ENCODE measurements at regions not wholly inside any gene's neighbourhood (a gene's known extent, or its start where the extent isn't known, plus 50 kb on each side); places are given as distances from the start of the nearest gene placed in this dataset.
A peak's percentile ranks its signal among the peaks of the same experiment; 100 is the strongest.

DNA sequence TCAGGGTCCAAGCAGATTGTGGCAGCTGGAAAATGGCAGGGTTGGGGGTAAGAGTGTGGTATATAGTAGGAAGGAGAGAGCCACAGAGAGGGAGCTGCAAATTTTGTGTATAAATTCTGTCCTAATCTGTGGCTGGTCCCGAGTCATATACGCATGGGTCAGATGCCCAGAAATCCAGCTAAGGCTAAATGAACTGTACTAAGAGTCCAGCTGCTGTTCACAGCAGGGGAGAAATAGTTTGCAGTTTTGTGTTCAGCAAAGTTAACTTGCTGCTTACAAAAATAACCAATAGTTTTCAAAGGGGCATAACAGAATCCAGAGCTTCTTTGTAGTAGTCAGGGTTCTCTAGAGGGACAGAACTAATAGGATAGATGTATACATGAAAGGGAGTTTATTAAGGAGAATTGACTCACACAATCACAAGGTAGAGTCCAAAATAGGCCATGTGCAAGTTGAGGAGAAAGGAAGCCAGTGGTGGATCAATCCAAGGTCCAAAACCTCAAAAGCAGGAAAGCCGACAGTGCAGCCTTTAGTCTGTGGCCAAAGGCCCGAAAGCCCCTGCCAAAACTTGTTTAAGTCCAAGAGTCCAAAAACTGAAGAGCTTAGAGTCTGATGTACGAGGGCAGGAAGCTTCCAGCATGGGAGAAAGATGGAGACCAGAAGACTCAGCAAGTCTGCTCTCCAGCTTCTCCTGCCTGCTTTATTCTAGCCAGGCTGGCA, 146.1 kb upstream of the KBTBD8 start:
- no peak for DNase-seq
- no peak for ATAC-seq (replicated peaks)
- H3K9me3 Mint-ChIP-seq = no peaks in the 10 kb centered on the region
- no peak overlapping the region for H3K4me3 Mint-ChIP-seq
- H3K27me3 Mint-ChIP-seq = peaks cover 0 to 16% of the 10 kb centered on the region in 2 donors
- H3K4me1 Mint-ChIP-seq = peaks cover 2 to 5% of the 10 kb centered on the region in 2 donors
- no peak overlapping the region for H3K27ac Mint-ChIP-seq
- H3K36me3 Mint-ChIP-seq = no peaks in the 10 kb centered on the region

DNA sequence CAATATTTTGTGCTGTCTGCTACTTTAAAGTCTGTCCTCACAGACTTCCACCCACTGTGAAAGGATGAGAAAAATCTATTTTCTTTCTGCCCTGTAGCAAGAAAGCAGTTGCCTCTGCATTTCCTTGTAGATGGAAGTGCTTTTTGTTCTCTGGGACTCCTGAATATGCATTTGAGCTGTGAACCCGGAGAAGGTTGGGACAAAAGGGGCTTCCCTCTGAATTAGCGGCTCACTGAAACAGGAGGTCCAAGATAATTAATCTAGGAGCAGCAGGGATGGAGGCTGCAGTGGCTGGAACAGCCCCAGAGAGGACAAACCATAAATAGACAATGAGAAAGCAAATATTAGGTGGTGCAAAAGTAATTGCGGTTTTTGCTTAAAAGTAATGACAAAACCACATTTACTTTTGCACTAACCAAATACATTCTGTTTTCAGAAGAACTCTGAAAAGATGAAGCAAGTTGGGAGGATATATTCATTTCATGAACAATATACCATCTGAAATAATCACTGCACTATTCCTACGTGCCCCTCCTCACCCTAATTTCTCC, 143.4 kb upstream of the KBTBD8 start:
- no peak overlapping the region for H3K27ac Mint-ChIP-seq
- H3K4me3 Mint-ChIP-seq = no peak overlapping the region

DNA sequence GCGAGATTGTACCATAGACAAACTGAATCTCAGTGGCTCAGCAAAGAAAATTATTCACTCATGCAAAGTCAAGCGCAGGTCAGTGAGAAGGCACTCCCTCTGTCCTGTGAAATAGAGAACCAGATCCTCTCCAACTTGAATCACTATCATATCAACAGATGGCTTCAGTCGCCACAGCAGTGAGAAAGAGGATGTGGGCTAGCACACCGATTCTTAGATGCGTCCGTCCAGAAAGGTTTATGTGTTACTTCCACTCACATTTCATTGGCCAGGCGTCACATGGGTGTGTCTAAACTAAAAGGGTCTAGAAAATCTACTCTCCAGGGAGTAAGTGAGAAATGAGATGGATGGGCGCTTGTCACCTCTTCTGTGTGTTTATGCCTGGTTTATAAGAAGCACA, 141.6 kb upstream of the KBTBD8 start:
- Mint-ChIP-seq H3K36me3 (no peaks in the 10 kb centered on the region), H3K27ac (no peak overlapping the region)

More for the DNA sequence above, 143.4 kb upstream of the KBTBD8 start:
- no peaks in the 10 kb centered on the region for H3K9me3 Mint-ChIP-seq
- H3K4me1 Mint-ChIP-seq = peaks cover 2 to 5% of the 10 kb centered on the region in 2 donors
- ATAC-seq (replicated peaks) = no peak
- peaks cover 0 to 16% of the 10 kb centered on the region in 2 donors for H3K27me3 Mint-ChIP-seq
- DNase-seq = no peak
- no peaks in the 10 kb centered on the region for H3K36me3 Mint-ChIP-seq

DNA sequence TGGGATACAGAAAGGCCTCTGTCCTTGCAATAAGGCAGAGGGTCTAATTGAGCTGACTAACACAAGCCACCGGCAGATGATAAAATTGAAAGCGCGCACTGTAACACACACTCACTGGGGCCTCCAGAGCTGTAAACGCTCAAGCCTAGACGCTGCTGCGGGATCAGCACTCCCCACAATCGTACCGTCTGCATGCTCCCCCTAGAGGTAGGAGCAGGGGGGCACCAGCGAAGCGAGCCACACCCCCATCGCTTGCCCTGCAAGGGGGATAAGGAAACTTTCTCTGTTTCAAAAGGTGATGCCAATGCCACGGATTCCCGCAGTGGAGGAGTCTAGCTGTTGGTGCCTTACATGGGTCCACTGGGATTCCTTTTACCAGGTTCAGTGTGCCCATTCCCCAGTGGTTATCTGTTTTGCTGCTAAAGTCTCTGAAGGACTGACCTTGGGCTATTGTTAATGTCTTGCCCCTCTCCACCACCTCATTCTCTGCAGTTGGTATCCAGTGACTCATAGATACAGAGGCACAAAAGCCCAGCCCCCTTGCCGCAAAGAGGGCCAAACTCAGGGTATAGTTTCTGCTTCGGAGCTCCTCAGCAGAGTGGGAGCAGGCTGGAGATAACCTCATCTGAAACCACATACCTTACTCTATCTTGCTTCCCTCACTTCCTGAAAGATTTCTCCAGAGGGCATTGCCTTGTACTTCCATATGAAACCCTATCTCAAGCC, 139.3 kb upstream of the KBTBD8 start:
- no peak overlapping the region for H3K27ac Mint-ChIP-seq

More for the DNA sequence above, 141.6 kb upstream of the KBTBD8 start:
- peak; percentile 2 for DNase-seq
- no peaks in the 10 kb centered on the region for H3K9me3 Mint-ChIP-seq
- peaks cover 0 to 16% of the 10 kb centered on the region in 2 donors for H3K27me3 Mint-ChIP-seq
- H3K4me1 Mint-ChIP-seq = peaks cover 2 to 5% of the 10 kb centered on the region in 2 donors
- ATAC-seq (replicated peaks) = peak; percentile 93 to 98
- no peak overlapping the region for H3K4me3 Mint-ChIP-seq

DNA sequence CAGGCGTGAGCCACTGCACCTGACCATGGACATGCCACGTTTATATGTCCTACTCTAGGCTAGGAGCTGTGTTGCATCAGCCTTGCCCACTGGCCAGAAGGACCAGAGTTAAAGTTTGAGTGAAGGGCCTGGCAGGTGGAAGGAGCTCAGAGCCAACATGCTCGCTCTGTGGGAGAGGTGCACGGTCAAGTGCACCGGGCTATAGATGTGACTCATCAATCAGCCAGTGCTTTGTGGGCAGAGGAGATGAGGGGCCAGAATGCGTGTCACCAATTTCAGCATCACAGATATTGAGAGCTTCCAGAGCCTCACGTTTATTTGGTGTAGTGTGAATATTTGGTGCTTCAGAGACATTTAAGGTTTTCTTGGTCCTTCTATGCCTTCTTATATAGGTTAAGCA, 137.3 kb upstream of the KBTBD8 start:
- no peak for DNase-seq
- H3K4me1 Mint-ChIP-seq = peaks cover 2 to 5% of the 10 kb centered on the region in 2 donors
- no peak overlapping the region for H3K27ac Mint-ChIP-seq
- no peaks in the 10 kb centered on the region for H3K9me3 Mint-ChIP-seq
- no peak overlapping the region for H3K4me3 Mint-ChIP-seq
- no peaks in the 10 kb centered on the region for H3K36me3 Mint-ChIP-seq
- no peak for ATAC-seq (replicated peaks)
- H3K27me3 Mint-ChIP-seq = no peaks in the 10 kb centered on the region

More for the DNA sequence above, 139.3 kb upstream of the KBTBD8 start:
- peaks cover 2 to 5% of the 10 kb centered on the region in 2 donors for H3K4me1 Mint-ChIP-seq
- H3K36me3 Mint-ChIP-seq = no peaks in the 10 kb centered on the region
- DNase-seq (no peak), ATAC-seq (replicated peaks) (no peak)
- H3K27me3 Mint-ChIP-seq = peaks cover 0 to 9% of the 10 kb centered on the region in 2 donors
- H3K4me3 Mint-ChIP-seq = no peak overlapping the region
- H3K9me3 Mint-ChIP-seq = no peaks in the 10 kb centered on the region

DNA sequence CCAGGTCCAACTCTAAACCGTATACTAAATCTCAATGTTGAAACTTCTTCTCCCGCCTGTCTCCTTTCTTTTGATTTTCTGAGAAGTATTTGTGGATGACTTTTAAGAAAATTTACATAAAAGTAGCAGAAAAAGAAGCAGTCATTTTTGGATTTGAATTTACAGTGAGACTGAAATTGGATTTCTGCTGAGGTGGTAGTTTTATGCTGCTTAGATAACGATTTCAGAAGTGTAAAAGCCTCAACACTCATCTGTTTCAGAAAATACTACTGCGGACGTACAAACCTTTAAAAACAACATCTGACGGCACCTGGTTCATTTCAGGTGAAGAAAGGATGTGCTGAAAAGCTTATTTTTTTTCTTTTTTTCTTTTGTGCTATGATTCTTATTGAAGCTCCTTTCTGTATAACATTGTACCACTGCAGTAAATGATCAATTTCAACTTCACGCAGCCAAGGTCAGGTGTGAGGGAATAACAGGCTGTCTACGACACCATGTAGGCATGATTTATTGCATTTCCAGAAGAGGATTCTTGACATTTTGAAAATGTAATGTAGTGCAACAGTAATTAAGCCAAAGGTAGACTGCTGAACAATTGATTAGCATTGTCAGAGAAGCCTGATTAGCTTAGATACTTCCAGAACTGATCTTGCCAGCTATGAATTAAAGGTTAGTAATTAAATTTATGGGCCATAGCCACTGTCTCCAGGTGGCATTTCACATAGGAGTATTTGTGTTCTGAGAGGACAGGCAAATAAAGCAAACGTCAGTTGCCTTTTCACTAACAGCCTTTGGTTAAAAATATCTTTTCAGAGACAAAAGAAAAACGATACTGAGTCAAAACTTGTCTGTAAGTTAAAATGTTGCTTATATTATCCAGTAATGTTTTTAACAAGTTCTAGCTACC, 134.6 kb upstream of the KBTBD8 start:
- Mint-ChIP-seq H3K4me3 (no peak overlapping the region), H3K4me1 (no peaks in the 10 kb centered on the region), H3K27ac (no peak overlapping the region), H3K9me3 (no peaks in the 10 kb centered on the region), H3K36me3 (no peaks in the 10 kb centered on the region), H3K27me3 (no peaks in the 10 kb centered on the region)
- DNase-seq = no peak
- ATAC-seq (replicated peaks) = no peak

DNA sequence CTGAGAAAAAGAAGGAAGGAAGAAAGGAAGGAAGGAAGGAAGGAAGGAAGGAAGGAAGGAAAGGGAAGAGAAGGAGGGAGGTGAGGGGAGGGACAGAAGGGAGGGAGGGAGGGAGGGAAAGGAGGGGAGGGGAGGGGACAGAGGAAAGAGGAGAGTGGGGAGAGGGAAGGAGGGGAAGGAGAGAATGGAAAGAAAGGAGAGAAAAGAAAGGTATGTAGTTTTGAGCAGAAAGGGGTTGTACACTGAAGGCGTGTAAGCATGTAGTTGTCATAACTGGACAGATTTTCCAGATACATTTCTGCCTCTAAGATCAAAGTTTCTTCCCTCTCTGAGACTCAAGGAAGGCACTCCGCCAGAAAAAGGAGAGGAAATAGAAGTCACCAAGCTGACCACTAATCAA, 113.4 kb upstream of the KBTBD8 start:
- ATAC-seq (replicated peaks) (no peak), DNase-seq (no peak)
- Mint-ChIP-seq H3K36me3 (peaks cover 0 to 1% of the 10 kb centered on the region in 2 donors), H3K27me3 (peaks cover 0 to 10% of the 10 kb centered on the region in 2 donors), H3K27ac (no peak overlapping the region), H3K9me3 (peaks cover 2 to 6% of the 10 kb centered on the region in 2 donors), H3K4me3 (no peak overlapping the region), H3K4me1 (no peaks in the 10 kb centered on the region)

DNA sequence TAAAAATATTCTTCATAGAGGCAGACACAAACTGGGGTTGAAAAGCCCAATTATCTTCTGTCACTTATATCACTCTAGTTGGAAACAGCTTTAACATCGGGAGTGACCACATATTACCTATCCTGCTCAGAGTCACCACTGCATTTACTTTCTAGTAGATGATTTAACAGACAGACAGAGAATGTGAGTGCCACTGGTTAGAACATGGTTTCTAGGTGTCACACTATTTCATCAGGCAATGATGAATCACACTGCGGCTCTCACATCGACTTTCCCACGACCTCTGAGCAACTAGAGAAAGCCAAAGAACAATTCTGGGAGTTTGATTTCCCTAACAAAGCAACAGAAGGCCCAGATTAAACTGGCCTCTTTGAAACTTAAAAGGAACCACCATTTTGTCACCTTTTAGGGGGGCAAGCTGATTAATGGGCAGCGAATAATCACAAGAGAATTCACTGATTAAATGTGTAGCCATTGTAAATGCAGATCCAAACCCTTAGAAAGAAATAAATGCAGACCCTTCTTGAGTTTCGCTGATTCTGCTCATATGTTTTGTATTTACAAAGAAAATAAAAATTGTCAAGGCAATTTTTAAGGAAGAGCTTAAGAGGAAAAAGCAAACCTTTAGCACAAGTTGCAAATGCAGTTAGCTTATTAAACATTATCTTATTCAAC, 112.6 kb upstream of the KBTBD8 start:
- H3K27ac Mint-ChIP-seq = no peak overlapping the region

DNA sequence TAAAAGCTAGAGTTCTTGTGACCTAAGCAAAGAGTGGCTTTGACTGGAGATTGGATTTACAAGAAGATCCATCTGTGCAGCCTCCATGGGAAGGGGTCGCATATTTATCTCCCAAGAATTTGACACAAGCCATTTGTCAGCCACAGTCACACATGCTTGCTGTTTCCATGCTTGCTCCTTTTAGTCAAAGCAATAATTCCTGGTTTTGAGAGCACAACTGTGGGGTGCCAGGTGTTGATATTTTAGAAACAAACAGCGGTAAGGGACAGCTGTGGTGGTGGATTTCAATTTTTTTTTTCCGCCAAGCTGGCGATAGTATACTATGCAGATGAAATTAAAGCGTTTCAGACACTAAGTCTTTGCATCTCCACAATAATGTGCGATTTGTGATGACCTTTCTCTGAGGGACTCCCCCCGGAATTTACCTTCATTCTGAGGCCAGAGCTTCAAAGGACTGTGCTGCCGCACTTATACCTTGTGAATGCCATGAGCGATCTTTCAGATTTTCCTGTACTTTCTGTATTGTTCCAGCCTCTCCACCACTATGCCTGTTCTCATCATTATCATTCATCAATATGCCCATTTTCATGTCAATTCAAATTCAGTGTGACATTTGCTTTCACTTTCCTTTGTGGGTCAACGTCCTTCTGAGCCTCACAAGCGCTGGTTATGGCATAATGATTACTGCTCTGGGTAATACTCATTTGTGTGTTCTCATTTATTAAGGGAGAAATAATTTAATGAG, 108.2 kb upstream of the KBTBD8 start:
- H3K27ac Mint-ChIP-seq = no peak overlapping the region
- H3K9me3 Mint-ChIP-seq = peaks cover 6 to 7% of the 10 kb centered on the region in 2 donors
- peaks cover 0 to 3% of the 10 kb centered on the region in 2 donors for H3K36me3 Mint-ChIP-seq
- no peak for ATAC-seq (replicated peaks)
- no peak for DNase-seq
- peaks cover 0 to 8% of the 10 kb centered on the region in 2 donors for H3K27me3 Mint-ChIP-seq
- H3K4me3 Mint-ChIP-seq = no peak overlapping the region
- no peaks in the 10 kb centered on the region for H3K4me1 Mint-ChIP-seq

More for the DNA sequence above, 112.6 kb upstream of the KBTBD8 start:
- Mint-ChIP-seq H3K4me3 (no peak overlapping the region), H3K4me1 (no peaks in the 10 kb centered on the region), H3K9me3 (peaks cover 2 to 6% of the 10 kb centered on the region in 2 donors), H3K36me3 (peaks cover 0 to 1% of the 10 kb centered on the region in 2 donors), H3K27me3 (peaks cover 0 to 10% of the 10 kb centered on the region in 2 donors)
- no peak for DNase-seq
- no peak for ATAC-seq (replicated peaks)

DNA sequence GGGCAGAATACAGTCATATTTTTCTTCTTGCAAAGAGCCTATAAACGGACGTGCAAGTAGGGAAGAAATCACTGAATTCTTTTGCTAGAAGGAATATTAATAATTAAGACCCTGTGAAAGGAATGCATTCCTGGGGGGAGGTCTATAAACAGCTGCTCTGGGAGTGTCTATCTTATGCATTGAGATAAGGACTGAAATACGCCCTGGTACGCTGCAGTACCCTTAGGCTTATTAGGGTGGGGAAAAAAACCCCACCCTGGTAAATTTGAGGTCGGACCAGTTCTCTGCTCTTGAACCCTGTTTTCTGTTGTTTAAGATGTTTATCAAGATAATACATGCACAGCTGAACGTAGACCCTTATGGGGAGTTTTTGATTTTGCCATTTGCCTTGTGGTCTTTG, 100.0 kb upstream of the KBTBD8 start:
- Mint-ChIP-seq H3K27ac (no peak overlapping the region), H3K27me3 (peaks cover 0 to 5% of the 10 kb centered on the region in 2 donors), H3K9me3 (peaks cover 36 to 37% of the 10 kb centered on the region in 2 donors), H3K36me3 (peaks cover 7 to 12% of the 10 kb centered on the region in 2 donors), H3K4me3 (no peak overlapping the region), H3K4me1 (no peaks in the 10 kb centered on the region)
- no peak for DNase-seq
- ATAC-seq (replicated peaks) = no peak

DNA sequence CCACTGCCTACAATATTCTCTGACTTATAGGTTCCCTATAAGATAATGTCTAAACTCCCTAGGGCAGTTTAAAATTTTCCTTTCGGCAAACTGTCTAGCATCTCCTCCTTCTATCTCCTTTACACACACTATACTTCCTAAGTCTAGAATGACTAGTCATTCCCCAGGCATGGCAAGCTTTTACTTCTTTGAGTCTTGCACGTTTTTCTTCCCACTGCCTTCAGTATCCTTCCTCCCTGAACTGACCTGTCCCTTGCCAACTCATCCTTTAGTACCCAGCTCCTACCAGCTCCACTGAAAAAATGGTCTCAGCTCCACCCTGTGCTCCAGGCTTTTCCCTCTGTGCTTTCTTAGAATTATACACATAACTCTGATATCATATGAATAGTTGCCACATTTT, 93.8 kb upstream of the KBTBD8 start:
- Mint-ChIP-seq H3K27me3 (peaks cover 6 to 14% of the 10 kb centered on the region in 2 donors), H3K27ac (no peak overlapping the region), H3K4me3 (no peak overlapping the region), H3K4me1 (no peaks in the 10 kb centered on the region), H3K9me3 (peaks cover 12 to 23% of the 10 kb centered on the region in 2 donors), H3K36me3 (peaks cover 0 to 7% of the 10 kb centered on the region in 2 donors)
- DNase-seq (no peak), ATAC-seq (replicated peaks) (no peak)

DNA sequence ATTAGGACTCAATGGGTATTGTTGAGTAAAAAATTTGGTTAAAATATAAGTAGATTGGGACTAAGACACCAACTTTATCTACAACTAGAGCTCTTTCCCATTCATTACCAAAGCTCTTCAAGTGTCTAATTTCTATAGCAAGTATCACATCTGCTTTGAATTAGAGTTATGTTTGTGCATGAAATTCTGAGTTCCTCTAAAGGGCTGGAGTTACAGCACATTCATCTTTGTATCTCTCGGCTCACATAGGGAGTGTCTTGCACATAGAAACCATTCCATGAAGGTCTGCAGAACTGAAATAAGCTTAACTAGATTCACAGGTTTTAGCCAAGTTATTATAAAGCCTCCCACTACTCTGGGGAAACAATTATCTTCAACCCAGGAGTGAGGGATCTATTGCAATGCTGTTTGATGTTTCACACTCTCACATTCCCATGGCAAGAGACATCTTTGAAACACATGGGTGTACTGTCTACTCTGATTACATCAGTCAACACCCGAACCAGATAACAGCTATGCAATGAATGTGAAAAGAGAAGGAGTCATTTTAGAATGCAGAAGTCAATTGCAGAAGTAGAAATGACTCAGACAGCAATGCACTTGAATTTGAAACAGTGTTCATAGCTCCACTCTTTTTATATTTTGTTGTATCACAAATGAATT, 93.1 kb upstream of the KBTBD8 start:
- Mint-ChIP-seq H3K36me3 (peaks cover 0 to 7% of the 10 kb centered on the region in 2 donors), H3K4me1 (no peaks in the 10 kb centered on the region), H3K27me3 (peaks cover 6 to 14% of the 10 kb centered on the region in 2 donors), H3K27ac (no peak overlapping the region), H3K4me3 (no peak overlapping the region), H3K9me3 (peaks cover 12 to 19% of the 10 kb centered on the region in 2 donors)
- no peak for DNase-seq
- peak; percentile 36 to 41 for ATAC-seq (replicated peaks)
